Activated CD4-positive, alpha-beta T cell treated with anti-CD3 and anti-CD28 coated beads, Interleukin-2, amount 10 ng/mL, durations not matched to agents 24 days and 14 days (primary cell): ENCODE measurements at regions not wholly inside any gene's neighbourhood (a gene's known extent, or its start where the extent isn't known, plus 50 kb on each side); places are given as distances from the start of the nearest gene placed in this dataset.

Experiments used
- DNase-seq: peaks from one replicate; pipeline ENCODE4 v3.0.0; 2022
- H3K27ac Mint-ChIP-seq: one replicate; pipeline ENCODE4 v1.8.0; 2022; ENCODE audit warnings: mild to moderate bottlenecking, mixed read lengths
- H3K27me3 Mint-ChIP-seq: one replicate; pipeline ENCODE4 v1.8.0; 2022; ENCODE audit warnings: mixed read lengths
- H3K36me3 Mint-ChIP-seq: one replicate; pipeline ENCODE4 v1.8.0; 2022; ENCODE audit warnings: low read depth, mild to moderate bottlenecking, mixed read lengths
- H3K4me1 Mint-ChIP-seq: one replicate; pipeline ENCODE4 v1.8.0; 2021; ENCODE audit warnings: mixed read lengths
- H3K4me3 Mint-ChIP-seq: one replicate; pipeline ENCODE4 v1.8.0; 2022; ENCODE audit warnings: mild to moderate bottlenecking, moderate library complexity, mixed read lengths
- H3K9me3 Mint-ChIP-seq: one replicate; pipeline ENCODE4 v1.8.0; 2021; ENCODE audit warnings: mixed read lengths
- intact Hi-C: fragments of 100-400 bp; cut with micrococcal nuclease; formaldehyde crosslinking; loops from one replicate; pipeline ENCODE4 v1.15.1; 2023

DNA sequence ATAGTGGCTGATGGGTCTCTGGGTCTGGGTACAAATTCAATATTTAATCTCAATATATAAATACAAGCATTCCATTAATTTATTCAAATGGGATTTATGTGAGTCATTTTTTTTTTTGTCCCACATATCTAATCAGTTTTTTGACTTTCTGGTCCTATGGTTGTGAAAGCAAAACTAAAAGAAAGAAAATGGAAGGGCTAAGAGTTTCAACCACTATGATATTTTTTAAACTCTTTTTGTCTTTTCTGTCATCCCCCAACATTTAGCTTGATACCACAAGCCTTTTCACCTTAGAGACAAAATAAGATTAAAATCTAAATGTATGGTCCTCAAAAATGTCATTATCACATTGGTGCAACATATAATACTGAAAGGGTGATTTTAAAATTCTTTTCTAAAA lies 602.7 kb upstream of the CHRM3 start:
- Mint-ChIP-seq H3K27me3 (no peaks in the 10 kb centered on the region), H3K27ac (no peak overlapping the region), H3K4me1 (no peaks in the 10 kb centered on the region), H3K4me3 (no peak overlapping the region), H3K36me3 (no peaks in the 10 kb centered on the region), H3K9me3 (peaks cover 3% of the 10 kb centered on the region)
- intact Hi-C loops, result no loop called here
- DNase-seq, result no peak

- no peak for DNase-seq
- no peak overlapping the region for H3K27ac Mint-ChIP-seq
- intact Hi-C loops, result no loop called here
- H3K4me3 Mint-ChIP-seq, result no peak overlapping the region
- H3K9me3 Mint-ChIP-seq, result peaks cover 10% of the 10 kb centered on the region
- H3K36me3 Mint-ChIP-seq, result no peaks in the 10 kb centered on the region
- no peaks in the 10 kb centered on the region for H3K4me1 Mint-ChIP-seq
- H3K27me3 Mint-ChIP-seq, result no peaks in the 10 kb centered on the region
These were observed 606.7 kb upstream of the CHRM3 start for GRCh38 chr1:238779716-238780115.

DNA sequence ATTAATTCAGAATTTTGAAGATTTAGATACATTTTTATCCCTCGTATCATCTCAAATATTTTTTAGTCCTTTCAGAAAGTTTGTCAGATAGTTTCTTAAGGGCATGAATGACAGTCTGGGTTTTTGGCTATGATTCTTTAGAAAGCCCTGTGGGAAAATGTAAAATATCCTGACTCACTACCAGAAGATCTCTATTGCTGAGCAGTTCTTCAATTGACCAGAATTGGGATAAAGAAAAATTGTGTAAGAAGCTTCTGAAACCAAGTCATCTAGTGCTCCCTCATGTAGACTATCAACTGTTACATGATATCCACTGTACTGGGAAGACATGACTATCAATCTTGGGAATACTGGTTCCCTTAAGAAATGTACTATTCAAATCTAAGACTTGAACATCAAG lies 608.3 kb upstream of the CHRM3 start:
- DNase-seq, result no peak
- Mint-ChIP-seq H3K36me3 (no peaks in the 10 kb centered on the region), H3K4me3 (no peak overlapping the region), H3K4me1 (no peaks in the 10 kb centered on the region), H3K27me3 (no peaks in the 10 kb centered on the region), H3K27ac (no peak overlapping the region), H3K9me3 (peaks cover 10% of the 10 kb centered on the region)
- intact Hi-C loops, result no loop called here

GRCh38 chr1:238777551-238777950 lies 608.8 kb upstream of the CHRM3 start:
- peaks cover 10% of the 10 kb centered on the region for H3K9me3 Mint-ChIP-seq
- no peaks in the 10 kb centered on the region for H3K27me3 Mint-ChIP-seq
- intact Hi-C loops, result no loop called here
- H3K27ac Mint-ChIP-seq, result no peak overlapping the region
- no peak for DNase-seq
- H3K4me3 Mint-ChIP-seq, result no peak overlapping the region
- no peaks in the 10 kb centered on the region for H3K4me1 Mint-ChIP-seq
- H3K36me3 Mint-ChIP-seq, result no peaks in the 10 kb centered on the region

GRCh38 chr1:238776126-238776525 lies 610.2 kb upstream of the CHRM3 start:
- H3K27me3 Mint-ChIP-seq, result no peaks in the 10 kb centered on the region
- intact Hi-C loops, result no loop called here
- no peaks in the 10 kb centered on the region for H3K4me1 Mint-ChIP-seq
- H3K4me3 Mint-ChIP-seq, result no peak overlapping the region
- DNase-seq, result no peak
- no peaks in the 10 kb centered on the region for H3K36me3 Mint-ChIP-seq
- H3K9me3 Mint-ChIP-seq, result peaks cover 10% of the 10 kb centered on the region
- H3K27ac Mint-ChIP-seq, result no peak overlapping the region

DNA sequence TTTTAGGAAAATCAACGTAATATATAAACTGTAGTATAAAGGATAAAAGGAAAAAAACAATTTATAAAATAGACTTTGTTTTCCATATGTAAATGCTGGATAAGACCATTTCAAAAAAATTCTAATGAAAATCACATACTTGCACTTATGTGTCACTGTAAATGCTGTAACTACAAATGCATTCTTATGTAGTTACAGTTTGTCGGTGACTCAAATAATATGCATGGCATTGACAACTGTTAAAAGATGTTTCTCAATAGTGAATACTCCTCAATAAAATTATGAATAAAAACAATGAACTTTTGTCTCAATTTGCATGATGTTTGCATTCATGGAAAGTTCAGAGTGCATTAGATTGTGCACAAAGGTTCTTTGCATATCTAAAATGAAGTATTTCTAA lies 614.0 kb upstream of the CHRM3 start:
- H3K4me1 Mint-ChIP-seq, result no peaks in the 10 kb centered on the region
- H3K9me3 Mint-ChIP-seq, result no peaks in the 10 kb centered on the region
- DNase-seq, result no peak
- H3K27ac Mint-ChIP-seq, result no peak overlapping the region
- no peaks in the 10 kb centered on the region for H3K36me3 Mint-ChIP-seq
- intact Hi-C loops, result no loop called here
- no peaks in the 10 kb centered on the region for H3K27me3 Mint-ChIP-seq
- H3K4me3 Mint-ChIP-seq, result no peak overlapping the region

DNA sequence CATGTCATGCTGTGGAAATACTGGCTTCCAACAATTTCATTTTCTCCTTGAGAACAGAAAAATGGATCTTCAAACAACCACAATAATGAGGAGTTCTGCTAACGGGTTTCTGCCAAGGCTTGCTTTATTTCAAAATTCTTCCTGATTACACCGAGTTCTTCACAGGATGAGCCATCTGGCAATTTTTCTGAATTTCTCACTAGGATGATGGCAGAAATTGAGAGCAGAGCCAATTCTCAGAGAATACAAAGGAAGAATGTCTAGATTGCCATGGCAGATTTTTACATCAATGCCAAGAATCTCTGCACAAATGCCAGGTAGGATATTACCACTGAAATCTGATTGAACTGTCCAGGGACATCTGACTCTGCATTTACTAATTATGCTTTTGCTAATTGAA lies 619.0 kb upstream of the CHRM3 start:
- Mint-ChIP-seq H3K27ac (no peak overlapping the region), H3K27me3 (no peaks in the 10 kb centered on the region), H3K4me3 (no peak overlapping the region), H3K36me3 (no peaks in the 10 kb centered on the region), H3K9me3 (peaks cover 18% of the 10 kb centered on the region), H3K4me1 (no peaks in the 10 kb centered on the region)
- DNase-seq, result no peak
- intact Hi-C loops, result no loop called here

DNA sequence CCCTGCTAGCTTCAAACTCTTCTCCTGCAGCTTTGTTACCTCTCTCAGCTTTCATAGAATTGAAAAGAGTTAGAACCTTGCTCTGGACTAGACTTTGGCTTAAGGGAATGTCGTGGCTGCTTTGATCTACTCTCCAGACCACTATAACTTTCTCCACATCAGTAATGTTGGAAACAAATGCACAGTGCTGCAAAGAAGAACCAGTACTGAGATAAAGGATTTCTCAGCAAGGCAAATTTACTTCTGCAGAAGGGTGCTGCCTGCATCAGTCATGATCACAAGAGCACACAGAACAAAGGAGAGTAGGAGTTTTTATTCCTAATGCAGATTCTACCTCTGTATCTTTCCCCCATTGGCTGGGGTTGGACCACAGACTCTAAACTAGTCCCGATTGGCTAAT lies 621.6 kb upstream of the CHRM3 start:
- Mint-ChIP-seq H3K4me1 (no peaks in the 10 kb centered on the region), H3K9me3 (peaks cover 21% of the 10 kb centered on the region), H3K4me3 (no peak overlapping the region), H3K27me3 (no peaks in the 10 kb centered on the region), H3K36me3 (no peaks in the 10 kb centered on the region), H3K27ac (no peak overlapping the region)
- intact Hi-C loops, result no loop called here
- DNase-seq, result no peak

DNA sequence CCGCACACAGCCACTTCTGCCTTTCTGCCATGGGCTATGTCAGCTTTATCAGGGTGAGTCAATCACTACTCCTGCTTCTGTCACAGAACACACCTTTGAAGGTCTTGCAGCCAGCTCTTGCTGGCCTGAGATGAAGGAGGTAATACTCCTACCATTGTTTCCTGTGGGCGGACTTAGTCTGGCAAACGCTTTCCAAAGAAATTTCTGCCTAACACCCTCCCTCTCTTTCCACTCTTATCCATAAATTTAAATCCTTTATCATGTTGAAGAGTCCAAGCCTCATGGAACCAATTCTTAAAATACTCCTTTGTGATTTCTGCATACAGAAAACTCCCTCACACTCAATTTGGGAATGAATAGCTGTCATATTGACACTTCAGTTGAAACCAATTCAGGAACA lies 633.1 kb upstream of the CHRM3 start:
- H3K27ac Mint-ChIP-seq, result no peak overlapping the region

DNA sequence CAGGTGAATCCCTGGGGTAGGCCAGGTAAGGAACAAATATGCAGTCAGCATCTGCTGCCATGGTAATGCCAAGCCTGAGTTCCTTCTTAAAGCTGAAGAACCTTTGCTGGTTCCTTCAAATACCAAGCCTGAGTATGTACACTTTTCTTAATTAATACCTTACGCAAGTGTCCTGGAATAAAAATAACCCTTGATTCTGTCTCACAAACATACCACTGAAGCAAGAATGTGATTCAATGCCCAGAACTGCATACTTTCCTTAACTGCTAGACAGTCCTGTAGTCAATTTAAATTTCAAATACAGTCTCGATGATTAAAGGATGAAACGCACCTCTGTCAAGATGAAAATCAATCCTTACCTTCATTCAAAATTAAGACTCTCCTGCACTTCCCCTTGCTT lies 634.0 kb upstream of the CHRM3 start:
- H3K27me3 Mint-ChIP-seq, result no peaks in the 10 kb centered on the region
- H3K4me3 Mint-ChIP-seq, result no peak overlapping the region
- no peaks in the 10 kb centered on the region for H3K36me3 Mint-ChIP-seq
- intact Hi-C loops, result no loop called here
- H3K4me1 Mint-ChIP-seq, result no peaks in the 10 kb centered on the region
- H3K9me3 Mint-ChIP-seq, result peaks cover 15% of the 10 kb centered on the region
- DNase-seq, result no peak
- no peak overlapping the region for H3K27ac Mint-ChIP-seq

More for the DNA sequence above, 633.1 kb upstream of the CHRM3 start:
- Mint-ChIP-seq H3K36me3 (no peaks in the 10 kb centered on the region), H3K27me3 (no peaks in the 10 kb centered on the region), H3K4me1 (no peaks in the 10 kb centered on the region), H3K4me3 (no peak overlapping the region), H3K9me3 (peaks cover 15% of the 10 kb centered on the region)
- DNase-seq, result no peak
- intact Hi-C loops, result no loop called here

- Mint-ChIP-seq H3K4me3 (no peak overlapping the region), H3K36me3 (no peaks in the 10 kb centered on the region), H3K9me3 (no peaks in the 10 kb centered on the region), H3K27ac (no peak overlapping the region), H3K4me1 (no peaks in the 10 kb centered on the region), H3K27me3 (no peaks in the 10 kb centered on the region)
- intact Hi-C loops, result no loop called here
- no peak for DNase-seq
These were observed 641.3 kb upstream of the CHRM3 start for GRCh38 chr1:238745069-238745468.

- Mint-ChIP-seq H3K27me3 (no peaks in the 10 kb centered on the region), H3K4me3 (no peak overlapping the region), H3K27ac (no peak overlapping the region), H3K36me3 (no peaks in the 10 kb centered on the region), H3K9me3 (no peaks in the 10 kb centered on the region), H3K4me1 (no peaks in the 10 kb centered on the region)
- DNase-seq, result no peak
- intact Hi-C loops, result no loop called here
These were observed 647.5 kb upstream of the CHRM3 start for GRCh38 chr1:238738892-238739291.

- no peaks in the 10 kb centered on the region for H3K27me3 Mint-ChIP-seq
- DNase-seq, result no peak
- H3K9me3 Mint-ChIP-seq, result no peaks in the 10 kb centered on the region
- H3K4me3 Mint-ChIP-seq, result no peak overlapping the region
- no peak overlapping the region for H3K27ac Mint-ChIP-seq
- no peaks in the 10 kb centered on the region for H3K36me3 Mint-ChIP-seq
- intact Hi-C loops, result no loop called here
- H3K4me1 Mint-ChIP-seq, result no peaks in the 10 kb centered on the region
These were observed 658.7 kb upstream of the CHRM3 start for GRCh38 chr1:238727670-238728069.

- DNase-seq, result no peak
- no peaks in the 10 kb centered on the region for H3K27me3 Mint-ChIP-seq
- peaks cover 3% of the 10 kb centered on the region for H3K9me3 Mint-ChIP-seq
- no peaks in the 10 kb centered on the region for H3K36me3 Mint-ChIP-seq
- H3K4me1 Mint-ChIP-seq, result no peaks in the 10 kb centered on the region
- intact Hi-C loops, result no loop called here
- H3K4me3 Mint-ChIP-seq, result no peak overlapping the region
- H3K27ac Mint-ChIP-seq, result no peak overlapping the region
These were observed 663.6 kb upstream of the CHRM3 start for GRCh38 chr1:238722812-238723211.

DNA sequence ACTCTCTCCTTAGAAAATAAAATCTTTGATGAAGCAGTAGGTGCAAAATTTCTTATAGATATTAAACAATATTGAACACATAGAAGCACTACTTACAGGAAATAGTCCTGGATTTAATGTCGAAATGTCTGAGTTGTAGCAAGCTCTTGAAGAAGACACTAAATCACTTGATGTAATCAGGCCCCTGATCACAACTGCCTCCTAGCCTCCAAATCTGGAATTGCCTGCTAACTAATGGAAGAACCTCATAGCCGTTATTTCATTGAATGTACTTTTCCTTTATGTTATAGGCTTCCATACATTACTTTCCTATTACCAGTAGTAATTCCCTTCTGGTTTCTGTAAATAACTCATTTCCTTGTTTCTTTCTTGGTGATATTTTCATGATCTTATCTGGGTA lies 675.7 kb upstream of the CHRM3 start:
- no peaks in the 10 kb centered on the region for H3K27me3 Mint-ChIP-seq
- no peaks in the 10 kb centered on the region for H3K36me3 Mint-ChIP-seq
- no peak for DNase-seq
- H3K4me3 Mint-ChIP-seq, result no peak overlapping the region
- no peaks in the 10 kb centered on the region for H3K9me3 Mint-ChIP-seq
- no peaks in the 10 kb centered on the region for H3K4me1 Mint-ChIP-seq
- intact Hi-C loops, result no loop called here
- H3K27ac Mint-ChIP-seq, result no peak overlapping the region

- H3K27me3 Mint-ChIP-seq, result no peaks in the 10 kb centered on the region
- intact Hi-C loops, result no loop called here
- no peaks in the 10 kb centered on the region for H3K4me1 Mint-ChIP-seq
- H3K27ac Mint-ChIP-seq, result no peak overlapping the region
- DNase-seq, result no peak
- no peak overlapping the region for H3K4me3 Mint-ChIP-seq
- no peaks in the 10 kb centered on the region for H3K36me3 Mint-ChIP-seq
- H3K9me3 Mint-ChIP-seq, result peaks cover 10% of the 10 kb centered on the region
These were observed 685.3 kb upstream of the CHRM3 start for GRCh38 chr1:238701024-238701423.
